Suppressor macrophage treated with lipopolysaccharide for 4 hours (primary cell): ENCODE measurements at regions not wholly inside any gene's neighbourhood (a gene's known extent, or its start where the extent isn't known, plus 50 kb on each side); places are given as distances from the start of the nearest gene placed in this dataset.
"Not testable (repeated sequence)": the region's sequence is repeated elsewhere in the genome, so short reads cannot be mapped to it uniquely, and the experiment has no call there.

ENCODE experiments used
- DNase-seq: peaks from one replicate; pipeline ENCODE4 v3.0.0-alpha.2; 2020

- DNase-seq: no peak
These were observed 767.4 kb upstream of the GHITM start for GRCh38 chr10:83371696-83372490.

DNA sequence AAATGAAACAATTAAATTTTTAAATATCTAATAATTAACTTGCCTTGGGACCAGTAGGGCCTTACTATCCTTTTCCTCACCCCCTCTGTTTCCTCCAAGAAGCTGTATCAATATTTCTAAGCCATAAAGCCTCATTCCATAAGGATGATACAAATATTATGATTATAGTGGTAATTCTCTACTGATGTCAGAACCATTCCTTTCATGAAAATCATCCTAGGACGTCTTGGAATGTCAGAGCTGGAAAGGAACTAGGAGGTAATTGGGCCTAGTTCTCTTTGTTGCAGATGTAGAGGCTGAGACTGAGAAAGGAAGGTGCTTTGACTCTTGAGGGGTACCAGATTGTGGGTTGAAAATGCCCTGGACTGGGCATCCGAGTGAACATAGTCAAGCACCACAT lies 766.7 kb upstream of the GHITM start:
- no peak for DNase-seq

- DNase-seq: peak; percentile 7
These were observed 765.6 kb upstream of the GHITM start for GRCh38 chr10:83373671-83374070.

GRCh38 chr10:83374741-83375140 lies 764.6 kb upstream of the GHITM start:
- DNase-seq: no peak

DNA sequence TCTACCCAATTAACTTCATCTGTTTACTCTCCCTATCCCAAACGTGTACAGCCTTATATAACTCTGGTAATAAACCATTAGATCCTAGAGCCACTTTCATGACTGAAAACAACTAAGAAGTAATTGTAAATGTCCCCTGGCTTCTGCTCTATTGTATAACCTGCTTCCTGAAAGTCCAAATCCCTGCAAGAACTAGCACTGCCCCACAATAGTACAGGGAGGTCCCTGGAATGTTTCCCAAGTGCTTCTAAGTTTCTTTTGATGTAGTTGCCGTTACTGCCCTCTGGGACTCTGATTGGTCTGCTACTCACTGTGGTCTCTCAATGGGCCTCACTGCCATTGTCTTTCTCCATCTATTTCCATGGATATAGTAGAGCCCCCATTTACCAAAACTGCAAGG lies 764.0 kb upstream of the GHITM start:
- no peak for DNase-seq

GRCh38 chr10:83397806-83398205 lies 741.5 kb upstream of the GHITM start:
- no peak for DNase-seq

- DNase-seq: no peak
These were observed 728.7 kb upstream of the GHITM start for GRCh38 chr10:83410570-83410969.

DNA sequence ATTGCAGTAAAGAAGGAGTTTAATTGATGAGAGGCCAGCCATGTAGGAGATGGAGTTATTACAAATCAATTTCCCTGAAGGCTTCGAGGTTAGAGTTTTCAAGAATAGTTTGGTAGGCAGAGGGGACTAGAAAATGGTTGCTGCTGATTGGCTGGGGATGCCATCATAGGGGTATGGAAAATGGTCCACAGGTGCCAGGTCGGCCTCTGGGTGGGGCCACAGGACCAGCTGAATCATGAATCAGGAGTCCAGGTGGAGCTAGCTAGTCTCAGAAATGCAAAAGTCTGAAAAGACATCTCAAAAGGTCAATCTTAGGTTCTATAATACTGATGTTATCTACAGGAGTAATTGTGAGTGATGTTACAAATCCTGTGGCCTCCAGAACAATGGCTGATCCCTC lies 714.0 kb upstream of the GHITM start:
- no peak for DNase-seq

- no peak for DNase-seq
These were observed 712.2 kb upstream of the GHITM start for GRCh38 chr10:83427101-83427500.

GRCh38 chr10:83432261-83433045 lies 706.9 kb upstream of the GHITM start:
- no peak for DNase-seq

DNA sequence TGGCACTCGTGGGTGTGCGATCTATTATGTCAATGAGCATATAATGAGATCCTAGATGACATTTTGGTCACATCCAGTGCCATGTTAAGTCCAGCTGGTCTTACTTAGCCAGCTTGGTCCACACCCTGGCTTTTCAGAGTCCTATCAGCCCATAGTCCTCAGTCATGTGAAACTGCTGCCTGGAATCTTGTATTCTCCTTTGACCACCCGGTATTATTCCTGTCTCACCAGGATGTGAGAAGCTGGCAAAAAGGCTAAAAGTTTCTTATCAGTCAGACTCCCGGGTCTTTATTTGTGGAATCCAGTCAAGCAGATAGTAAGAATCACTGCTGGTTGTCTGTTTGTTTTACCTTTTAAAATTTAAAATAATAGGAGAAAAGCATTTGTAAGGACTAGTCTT lies 705.6 kb upstream of the GHITM start:
- DNase-seq: no peak

- no peak for DNase-seq
These were observed 691.3 kb upstream of the GHITM start for GRCh38 chr10:83448013-83448412.

DNA sequence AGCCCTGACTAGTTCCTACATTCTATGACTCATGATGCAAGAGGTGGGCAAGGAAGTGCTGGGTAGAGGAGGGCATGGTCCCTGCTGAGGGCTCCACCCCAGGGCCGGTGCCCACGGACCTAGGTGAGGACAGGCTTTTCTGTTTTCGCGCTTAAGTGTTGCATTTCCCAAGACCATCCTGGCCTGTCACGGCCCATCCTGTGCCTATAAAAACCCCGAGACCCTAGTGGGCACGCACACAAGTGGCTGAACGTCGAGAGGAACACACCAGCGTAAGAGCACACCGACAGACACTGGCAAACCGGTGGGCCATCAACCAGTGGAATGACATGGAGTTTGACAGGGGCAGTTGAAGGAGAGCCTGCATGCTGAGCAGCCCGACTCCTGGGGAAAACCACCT lies 680.7 kb upstream of the GHITM start:
- no peak for DNase-seq

GRCh38 chr10:83459124-83459523 lies 680.2 kb upstream of the GHITM start:
- no peak for DNase-seq

GRCh38 chr10:83469728-83470331 lies 669.5 kb upstream of the GHITM start:
- no peak for DNase-seq

DNA sequence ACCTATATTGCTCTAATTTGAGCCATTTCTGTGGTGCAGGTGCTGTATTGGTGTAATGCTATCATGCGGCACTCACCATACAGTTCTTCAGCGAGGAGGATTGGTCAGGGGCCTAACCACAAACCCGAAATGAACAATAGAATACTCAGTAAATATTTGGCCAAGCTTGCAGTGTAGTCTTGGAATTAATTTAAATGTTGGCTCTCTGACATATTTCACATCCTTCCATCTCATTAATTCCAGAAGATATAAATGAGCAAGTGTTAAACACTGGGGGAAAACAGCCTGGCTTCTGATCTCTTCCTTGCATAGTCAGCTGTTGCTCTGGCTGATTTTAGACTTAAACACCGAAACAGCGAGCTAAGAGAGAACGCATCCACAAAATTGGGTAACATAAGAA lies 663.1 kb upstream of the GHITM start:
- DNase-seq: no peak

- no peak for DNase-seq
These were observed 650.1 kb upstream of the GHITM start for GRCh38 chr10:83489161-83489560.

GRCh38 chr10:83492004-83492403 lies 647.3 kb upstream of the GHITM start:
- DNase-seq: no peak

DNA sequence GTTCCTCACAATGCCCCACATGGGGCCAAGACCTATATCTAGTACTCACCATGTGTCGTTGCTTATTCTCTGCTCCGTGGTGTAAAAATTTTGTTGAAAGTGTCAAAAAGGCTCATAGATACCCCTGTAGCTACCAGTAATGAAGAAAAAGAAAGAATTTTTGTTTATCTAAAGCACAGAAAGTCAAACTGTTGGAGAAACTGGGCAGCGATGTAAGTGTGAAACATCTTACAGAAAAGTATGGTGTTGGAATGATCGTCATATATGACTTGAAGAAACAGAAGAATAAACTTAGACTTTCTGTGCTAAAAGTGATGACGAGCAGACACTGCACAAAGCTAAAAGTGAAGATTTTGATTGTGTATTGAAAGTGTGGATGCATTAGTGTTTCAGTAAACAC lies 626.6 kb upstream of the GHITM start:
- no peak for DNase-seq

GRCh38 chr10:83515001-83515400 lies 624.3 kb upstream of the GHITM start:
- no peak for DNase-seq

DNA sequence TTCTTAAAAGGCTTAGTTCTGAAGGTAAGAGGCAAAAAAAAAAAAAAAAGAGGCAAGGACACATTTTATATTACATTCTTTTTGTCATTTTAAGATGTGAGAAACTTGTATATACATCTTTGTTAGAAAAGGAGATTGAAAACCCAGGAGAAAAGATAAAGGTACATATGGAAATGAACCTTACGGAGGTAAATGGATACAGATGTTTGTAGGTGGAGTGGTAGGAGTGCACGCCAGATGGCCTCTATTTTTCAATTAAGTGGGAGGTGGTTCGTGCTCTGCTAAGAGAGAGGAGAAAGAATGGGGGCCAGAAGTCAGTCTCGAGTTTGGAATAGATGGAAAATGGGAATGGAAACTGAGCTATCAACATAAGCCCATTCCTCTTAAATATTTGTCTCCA lies 622.5 kb upstream of the GHITM start:
- DNase-seq: no peak

- DNase-seq: no peak
These were observed 621.9 kb upstream of the GHITM start for GRCh38 chr10:83517456-83517855.

GRCh38 chr10:83518779-83519178 lies 620.5 kb upstream of the GHITM start:
- DNase-seq: no peak

DNA sequence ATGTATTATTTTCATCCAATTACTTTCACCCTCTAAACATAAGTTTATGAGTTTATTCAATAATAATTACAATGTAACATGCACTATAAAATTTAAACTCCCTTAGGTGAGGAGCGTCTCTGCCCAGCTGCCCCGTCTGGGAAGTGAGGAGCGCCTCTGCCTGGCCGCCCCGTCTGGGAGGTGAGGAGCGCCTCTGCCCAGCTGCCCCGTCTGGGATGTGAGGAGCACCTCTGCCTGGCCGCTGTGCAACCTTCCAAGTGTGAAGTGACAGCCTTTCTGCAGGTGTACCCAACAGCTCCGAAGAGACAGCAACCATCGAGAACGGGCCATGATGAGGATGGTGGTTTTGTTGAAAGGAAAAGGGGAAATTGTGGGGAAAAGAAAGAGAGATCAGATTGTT lies 618.9 kb upstream of the GHITM start:
- not testable (repeated sequence) for DNase-seq
